ENCODE measurements at regions not wholly inside any gene's neighbourhood (a gene's known extent, or its start where the extent isn't known, plus 50 kb on each side); places are given as distances from the start of the nearest gene placed in this dataset.
"Not testable (repeated sequence)": the region's sequence is repeated elsewhere in the genome, so short reads cannot be mapped to it uniquely, and the experiment has no call there.

- DNase-seq (ENCODE audit: low read depth) = no peak
Measured at GRCh38 chr3:18735005-18735404, 309.9 kb upstream of the SATB1 start.

- DNase-seq (ENCODE audit: low read depth) = no peak
Measured at GRCh38 chr3:18734309-18734708, 309.2 kb upstream of the SATB1 start.

- DNase-seq (ENCODE audit: low read depth) = no peak
Measured at GRCh38 chr3:18732474-18732873, 307.3 kb upstream of the SATB1 start.

- no peak for DNase-seq (ENCODE audit: low read depth)
Measured at GRCh38 chr3:18730491-18730890, 305.4 kb upstream of the SATB1 start.

DNA sequence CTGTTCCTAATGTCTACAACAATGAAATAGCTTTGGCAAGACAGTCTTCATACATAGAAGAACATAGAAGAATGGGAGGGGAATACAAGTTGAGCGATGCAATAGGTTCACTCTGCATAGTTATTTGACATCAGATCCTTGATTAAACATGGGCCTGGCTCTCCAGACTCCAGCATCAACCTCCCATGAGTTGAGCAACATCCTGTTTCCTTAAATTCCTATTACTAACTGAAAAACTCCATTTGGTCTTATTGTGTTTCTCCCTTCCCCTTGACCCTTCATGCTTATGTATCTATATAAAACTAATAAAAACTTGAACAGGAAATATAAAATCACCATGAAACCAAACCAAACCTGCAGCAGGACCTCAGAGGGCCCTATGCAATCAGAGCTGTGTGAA, 304.5 kb upstream of the SATB1 start:
- no peak for DNase-seq (ENCODE audit: low read depth)

GRCh38 chr3:18725668-18726407, 300.7 kb upstream of the SATB1 start:
- no peak for DNase-seq (ENCODE audit: low read depth)

GRCh38 chr3:18724456-18724855, 299.3 kb upstream of the SATB1 start:
- no peak for DNase-seq (ENCODE audit: low read depth)

DNA sequence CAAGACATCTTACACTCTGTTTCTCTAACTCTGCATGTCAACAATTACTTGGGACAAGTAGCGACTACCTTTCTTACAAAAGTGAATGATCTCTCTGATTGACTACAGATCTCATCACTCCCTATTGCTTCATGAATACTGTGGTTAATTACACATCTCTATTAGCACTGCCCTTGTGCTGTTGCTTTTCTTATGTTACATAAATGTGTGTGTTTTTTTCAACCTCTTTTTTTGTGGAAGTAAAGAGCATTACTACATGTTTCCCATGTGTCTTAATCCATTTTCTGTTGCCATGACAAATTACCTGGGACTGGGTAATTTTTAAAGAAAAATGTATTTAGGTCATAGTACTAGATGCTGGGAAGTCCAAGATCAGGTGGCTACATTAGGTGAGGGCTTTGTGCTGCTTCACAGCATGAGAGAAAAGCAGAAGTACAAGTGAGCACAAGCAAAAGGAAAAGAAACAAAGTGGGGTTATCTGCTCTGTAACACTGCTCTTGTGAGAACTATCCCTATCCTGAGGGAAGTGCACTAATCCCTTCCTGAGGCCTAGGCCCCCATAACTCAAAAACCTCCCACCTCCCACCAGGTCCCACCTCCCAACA, 298.2 kb upstream of the SATB1 start:
- DNase-seq (ENCODE audit: low read depth) = no peak

DNA sequence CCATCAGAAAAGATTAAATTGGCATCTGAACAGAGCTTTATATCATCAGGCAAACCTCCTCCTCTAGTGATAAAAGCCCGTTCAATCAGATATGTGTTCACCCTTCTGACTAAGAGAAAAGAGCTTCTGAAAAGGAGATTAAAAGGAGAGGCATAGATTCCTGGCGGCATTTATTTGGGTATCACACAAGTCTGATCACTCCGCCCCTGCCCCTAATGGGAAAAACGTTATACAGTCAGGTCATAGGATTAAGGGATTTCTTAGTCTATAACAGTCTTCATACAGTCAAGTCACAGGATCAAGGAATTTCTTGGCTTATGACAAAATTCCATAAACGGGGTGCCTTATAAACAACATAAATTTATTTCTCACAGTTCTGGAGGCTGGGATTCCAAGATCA, 295.4 kb upstream of the SATB1 start:
- no peak for DNase-seq (ENCODE audit: low read depth)

DNA sequence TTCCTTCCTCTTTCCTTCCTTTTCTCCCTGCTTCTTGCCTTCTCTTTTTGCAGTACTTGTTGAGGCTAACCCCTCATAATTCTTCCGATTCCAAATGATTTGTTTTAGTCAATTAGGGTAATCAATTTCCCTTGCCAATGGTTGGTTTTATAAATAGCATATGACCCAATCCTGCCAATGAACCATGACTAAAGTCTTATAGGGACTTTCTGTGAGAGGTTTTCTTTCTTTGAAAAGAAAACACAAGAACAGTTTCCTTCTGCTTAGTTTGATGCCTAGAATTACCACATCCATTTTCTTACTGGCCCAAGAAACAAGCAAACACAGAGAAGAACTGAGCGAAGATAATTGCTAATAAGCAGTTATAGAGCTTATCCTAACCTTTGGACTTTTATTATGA, 292.5 kb upstream of the SATB1 start:
- DNase-seq (ENCODE audit: low read depth) = no peak

DNA sequence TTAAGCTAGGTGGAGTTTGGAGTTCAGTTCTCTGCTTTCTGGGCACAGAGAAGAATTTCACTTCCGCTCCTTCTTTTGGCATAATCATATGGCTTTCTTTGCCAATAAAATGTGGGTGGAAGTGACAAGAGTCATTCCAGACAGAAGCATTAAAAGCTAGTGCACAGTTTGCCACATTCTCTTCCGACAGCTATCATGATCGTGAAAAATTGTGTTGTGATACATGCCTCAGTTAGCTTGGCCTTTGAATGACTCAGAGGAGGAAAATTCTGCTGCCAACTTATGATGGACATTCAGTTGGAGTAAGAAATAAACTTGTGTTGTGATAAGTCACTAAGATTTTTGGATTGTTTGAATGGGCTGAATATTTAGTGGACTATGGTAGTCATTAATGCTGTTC, 291.7 kb upstream of the SATB1 start:
- no peak for DNase-seq (ENCODE audit: low read depth)

DNA sequence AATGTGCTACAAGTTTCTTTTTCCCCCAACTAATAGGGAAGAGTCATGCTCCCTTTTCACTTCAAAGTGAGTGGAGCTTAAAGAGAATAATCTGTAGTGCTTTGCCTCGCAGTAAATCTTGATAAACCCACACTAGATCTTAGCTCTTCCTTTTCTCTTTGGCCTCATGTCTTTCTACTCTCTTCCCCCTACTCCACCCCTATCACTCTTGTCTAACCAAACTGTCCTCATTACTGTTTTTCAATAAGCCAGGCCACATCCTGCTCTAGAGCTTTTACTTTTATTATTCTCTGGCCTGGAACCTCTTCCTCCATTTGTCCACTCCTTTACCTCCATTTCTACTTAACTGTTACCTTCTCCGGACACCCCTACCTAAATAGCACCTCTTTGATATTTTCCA, 291.0 kb upstream of the SATB1 start:
- DNase-seq (ENCODE audit: low read depth) = no peak

DNA sequence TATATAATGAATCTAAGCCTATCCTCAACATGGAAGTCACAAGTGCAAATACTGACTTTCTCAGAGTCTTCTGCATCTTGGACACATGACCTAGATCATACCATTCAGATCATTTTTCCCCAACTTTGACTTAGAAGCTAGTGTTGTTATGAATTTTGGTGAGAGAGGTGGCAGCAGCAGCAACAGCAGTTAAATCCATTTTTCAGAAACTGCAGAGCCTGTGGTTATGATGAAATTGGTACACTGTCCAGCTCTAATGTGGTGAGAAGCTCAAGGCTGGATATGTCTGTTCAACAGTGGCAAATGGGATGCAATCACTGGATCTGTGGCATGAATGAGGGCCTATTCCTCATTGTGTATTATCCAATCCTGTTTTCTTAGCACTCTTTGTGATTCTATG, 290.1 kb upstream of the SATB1 start:
- DNase-seq (ENCODE audit: low read depth) = no peak

- DNase-seq (ENCODE audit: low read depth) = no peak
Measured at GRCh38 chr3:18713577-18713951, 288.4 kb upstream of the SATB1 start.

DNA sequence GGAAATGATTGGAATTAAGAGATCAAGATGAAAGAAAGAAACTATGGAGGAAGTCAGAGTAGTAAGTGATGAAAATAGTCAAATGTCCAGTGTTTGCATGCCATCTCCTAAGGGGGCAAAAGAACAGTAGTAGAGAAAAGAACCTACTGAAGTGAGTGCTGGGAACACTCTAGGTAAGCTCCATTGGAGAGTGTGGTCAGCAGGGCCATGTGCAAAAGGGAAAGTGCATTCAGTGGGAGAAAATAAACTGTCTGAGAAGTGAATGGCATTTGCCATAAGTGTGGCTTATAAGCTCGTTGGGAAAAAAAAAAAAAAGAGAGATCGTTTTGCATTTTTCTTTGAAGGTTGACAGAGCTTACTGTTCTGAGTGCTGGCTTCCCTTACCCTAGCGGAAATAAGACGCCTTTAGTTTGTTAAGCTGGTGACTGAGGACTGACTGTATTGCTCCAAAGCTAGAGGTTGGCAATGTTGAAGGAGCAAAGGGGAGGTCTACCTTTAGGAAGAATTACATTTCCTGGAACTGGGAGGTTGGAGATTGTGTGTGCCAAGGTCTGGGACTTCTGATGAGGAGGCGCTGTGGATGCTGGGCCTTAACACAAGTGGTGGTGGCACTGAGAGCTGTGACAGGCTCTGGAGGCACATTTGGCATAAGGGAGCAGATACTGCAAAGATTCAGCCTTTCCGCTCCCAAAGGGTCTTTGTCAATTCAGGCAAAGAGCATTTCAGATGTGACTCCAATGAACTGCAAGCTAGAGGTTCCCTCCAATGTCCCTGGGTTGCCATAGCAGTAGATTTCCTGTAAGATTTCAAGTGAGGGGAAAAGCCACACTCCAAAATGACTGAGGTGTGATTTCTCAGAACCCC, 287.8 kb upstream of the SATB1 start:
- DNase-seq (ENCODE audit: low read depth) = no peak

GRCh38 chr3:18704326-18704725, 279.2 kb upstream of the SATB1 start:
- DNase-seq (ENCODE audit: low read depth) = no peak

GRCh38 chr3:18703798-18704197, 278.7 kb upstream of the SATB1 start:
- DNase-seq (ENCODE audit: low read depth) = no peak

DNA sequence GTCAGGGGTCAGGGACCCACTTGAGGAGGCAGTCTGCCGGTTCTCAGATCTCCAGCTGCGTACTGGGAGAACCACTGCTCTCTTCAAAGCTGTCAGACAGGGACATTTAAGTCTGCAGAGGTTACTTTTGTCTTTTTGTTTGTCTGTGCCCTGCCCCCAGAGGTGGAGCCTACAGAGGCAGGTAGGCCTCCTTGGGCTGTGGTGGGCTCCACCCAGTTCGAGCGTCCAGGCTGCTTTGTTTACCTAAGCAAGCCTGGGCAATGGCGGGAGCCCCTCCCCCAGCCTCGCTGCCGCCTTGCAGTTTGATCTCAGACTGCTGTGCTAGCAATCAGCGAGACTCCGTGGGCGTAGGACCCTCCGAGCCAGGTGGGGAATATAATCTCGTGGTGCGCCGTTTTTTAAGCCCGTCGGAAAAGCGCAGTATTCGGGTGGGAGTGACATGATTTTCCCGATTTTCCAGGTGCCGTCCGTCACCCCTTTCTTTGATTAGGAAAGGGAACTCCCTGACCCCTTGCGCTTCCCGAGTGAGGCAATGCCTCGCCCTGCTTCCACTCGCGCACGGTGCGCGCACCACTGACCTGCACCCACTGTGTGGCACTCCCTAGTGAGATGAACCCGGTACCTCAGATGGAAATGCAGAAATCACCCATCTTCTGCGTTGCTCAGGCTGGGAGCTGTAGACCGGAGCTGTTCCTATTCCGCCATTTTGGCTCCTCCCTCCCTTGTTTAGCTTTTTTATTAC, 268.6 kb upstream of the SATB1 start:
- not testable (repeated sequence) for DNase-seq (ENCODE audit: low read depth)

- DNase-seq (ENCODE audit: low read depth) = no peak
Measured at GRCh38 chr3:18687286-18687685, 262.1 kb upstream of the SATB1 start.

- DNase-seq (ENCODE audit: low read depth) = no peak
Measured at GRCh38 chr3:18683900-18684299, 258.8 kb upstream of the SATB1 start.

DNA sequence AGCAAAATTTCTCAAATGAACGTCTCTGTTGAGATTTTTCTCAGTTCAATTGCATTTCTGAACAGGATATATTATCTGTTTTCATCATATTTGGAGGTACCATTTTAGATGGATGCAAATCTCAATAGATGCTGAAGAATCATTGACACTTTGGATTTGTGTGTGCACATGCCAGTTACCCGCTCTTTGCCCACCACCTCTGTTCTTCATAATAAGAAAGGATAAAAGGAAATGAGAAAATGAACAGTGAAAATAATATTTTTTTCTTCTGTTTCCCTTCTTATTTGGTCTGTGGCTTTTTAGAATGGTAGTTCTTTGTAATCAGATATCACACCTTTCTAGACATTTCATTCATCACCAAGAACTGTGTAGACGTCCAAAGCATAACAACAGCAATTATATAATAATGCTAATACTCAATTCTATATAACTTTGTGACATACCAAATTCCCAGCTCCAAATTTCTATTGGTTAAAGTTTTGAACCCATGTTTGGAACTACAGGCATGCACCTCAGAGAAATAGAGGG, 256.7 kb upstream of the SATB1 start:
- no peak for DNase-seq (ENCODE audit: low read depth)

- DNase-seq (ENCODE audit: low read depth) = no peak
Measured at GRCh38 chr3:18680758-18681157, 255.6 kb upstream of the SATB1 start.

All from Daoy (cell line).